B cell (primary cell): ENCODE measurements at regions not wholly inside any gene's neighbourhood (a gene's known extent, or its start where the extent isn't known, plus 50 kb on each side); places are given as distances from the start of the nearest gene placed in this dataset.

Experiments used
- ATAC-seq: fragments of 200-7000 bp; cut with Tn5 transposase; one replicate; pipeline ENCODE4 v1.10.0; 2021; ENCODE audit warnings: low read depth, mild to moderate bottlenecking, moderate number of reproducible peaks, moderate library complexity
- CTCF ChIA-PET: fragments of 350-600 bp; sonication (Branson Sonifier 250); formaldehyde crosslinking; loops from one replicate; lab custom pipeline; 2021; ENCODE audit warnings: antibody characterized with exemption, inconsistent platforms; lab: Charles Lee
- POLR2A ChIA-PET: fragments of 350-600 bp; sonication (Branson Sonifier 250); formaldehyde crosslinking; loops from one replicate; lab custom pipeline; 2021; ENCODE audit warnings: antibody characterized with exemption; lab: Charles Lee
- DNase-seq: peaks from one replicate; pipeline ENCODE4 v3.0.0; 2013
- H2AFZ ChIP-seq: 2 replicates; pipeline ENCODE4 v1.6.1; 2012; ENCODE audit warnings: mild to moderate bottlenecking, low read depth, low read length; ENCODE audit not compliant: insufficient read depth, poor library complexity, severe bottlenecking
- H3K27ac ChIP-seq, 2 donors: 1 replicate in 1 of 2; 2 replicates in 1 of 2; pipeline ENCODE4 v1.5.1; 2012 to 2013; ENCODE audit warnings: low read length in 2 of 2, mild to moderate bottlenecking in 2 of 2, moderate library complexity in 1 of 2
- H3K27me3 ChIP-seq, 4 experiments: fragments of 200-600 bp in 1 of 4; sonication (generic) in 1 of 4; replicated peaks in 1 of 4; 1 replicate in 2 of 4; 2 replicates in 2 of 4; pipeline versions ENCODE4 v1.6.1 to v1.7.0; 2013 to 2016; ENCODE audit warnings: low read length in 3 of 4, mild to moderate bottlenecking in 2 of 4, mixed read lengths in 1 of 4, moderate library complexity in 1 of 4; ENCODE audit not compliant: insufficient read depth in 4 of 4, control insufficient read depth in 3 of 4; ENCODE audit errors: control extremely low read depth in 1 of 4
- H3K36me3 ChIP-seq, 2 experiments: replicated peaks in 1 of 2; 1 replicate in 1 of 2; 2 replicates in 1 of 2; pipeline versions ENCODE4 v1.6.1 to v1.7.1; 2013; ENCODE audit warnings: low read length in 1 of 2; ENCODE audit not compliant: insufficient read depth in 2 of 2, control insufficient read depth in 1 of 2; ENCODE audit errors: control extremely low read depth in 1 of 2, extremely low read depth in 1 of 2
- H3K4me1 ChIP-seq, 2 donors: fragments of 200-600 bp in 1 of 2; sonication (generic) in 1 of 2; 1 replicate in 1 of 2; 2 replicates in 1 of 2; pipeline versions ENCODE4 v1.5.1 to v1.6.1; 2013 to 2017; ENCODE audit warnings: low read length in 2 of 2; ENCODE audit not compliant: control insufficient read depth in 2 of 2, insufficient read depth in 2 of 2
- H3K4me2 ChIP-seq: replicated peaks from 2 replicates; pipeline ENCODE3; 2012; ENCODE audit warnings: mild to moderate bottlenecking, low read depth, low read length; ENCODE audit not compliant: poor library complexity, severe bottlenecking
- H3K4me3 ChIP-seq, 5 experiments: fragments of 200-600 bp in 1 of 5; sonication (generic) in 1 of 5; 1 replicate in 3 of 5; 2 replicates in 2 of 5; pipeline versions ENCODE4 v1.5.1 to v1.7.0; 2011 to 2016; ENCODE audit warnings: low read length in 4 of 5, mild to moderate bottlenecking in 4 of 5, low read depth in 2 of 5, control low read depth in 1 of 5, moderate library complexity in 1 of 5; ENCODE audit not compliant: insufficient read depth in 1 of 5; ENCODE audit errors: control extremely low read depth in 1 of 5, extremely low read depth in 1 of 5
- H3K79me2 ChIP-seq: fragments of 200-600 bp; sonication (generic); one replicate; pipeline ENCODE4 v1.6.0; 2016; ENCODE audit warnings: low read length; ENCODE audit not compliant: control insufficient read depth, insufficient read depth
- H3K9ac ChIP-seq: fragments of 200-600 bp; sonication (generic); 2 replicates; pipeline ENCODE4 v1.6.1; 2017; ENCODE audit warnings: mild to moderate bottlenecking, low read length, moderate library complexity
- H3K9me3 ChIP-seq, 3 donors: one replicate each; pipeline versions ENCODE4 v1.6.1 to v1.7.1; 2013; ENCODE audit warnings: low read length in 2 of 3; ENCODE audit not compliant: control insufficient read depth in 2 of 3, insufficient read depth in 1 of 3; ENCODE audit errors: control extremely low read depth in 1 of 3
- H4K20me1 ChIP-seq: 2 replicates; pipeline ENCODE4 v1.6.0; 2012; ENCODE audit warnings: mild to moderate bottlenecking, low read length; ENCODE audit not compliant: insufficient read depth, control insufficient read depth, poor library complexity, severe bottlenecking
- H3K27ac Mint-ChIP-seq: one replicate; pipeline ENCODE4 v1.8.0; 2021; ENCODE audit warnings: mixed read lengths
- H3K27me3 Mint-ChIP-seq: one replicate; pipeline ENCODE4 v1.8.0; 2021; ENCODE audit warnings: mixed read lengths
- H3K4me1 Mint-ChIP-seq: one replicate; pipeline ENCODE4 v1.8.0; 2021; ENCODE audit warnings: mixed read lengths
- H3K4me3 Mint-ChIP-seq: one replicate; pipeline ENCODE4 v1.8.0; 2021; ENCODE audit warnings: mixed read lengths
- H3K9me3 Mint-ChIP-seq: one replicate; pipeline ENCODE4 v1.8.0; 2022; ENCODE audit warnings: mixed read lengths; ENCODE audit not compliant: insufficient read depth
- CTCF ChIP-seq: fragments of 200-600 bp; IDR thresholded peaks from one replicate; pipeline ENCODE4 v1.8.0; 2022; ENCODE audit warnings: antibody characterized with exemption, mild to moderate bottlenecking
- EZH2 ChIP-seq: IDR thresholded peaks from 2 replicates; pipeline ENCODE4 v1.6.1; 2012; ENCODE audit warnings: borderline replicate concordance, low read depth, mild to moderate bottlenecking, moderate library complexity, low read length; ENCODE audit not compliant: insufficient read depth, poor library complexity, severe bottlenecking
- WGBS: methylation state at CpG from one replicate; pipeline ENCODE4 v1.1.5; 2013; ENCODE audit warnings: missing lambda C conversion rate; ENCODE audit not compliant: insufficient coverage; 5-methylcytosine and 5-hydroxymethylcytosine counted together
- intact Hi-C: fragments of 100-400 bp; cut with micrococcal nuclease; formaldehyde crosslinking; loops from one replicate; pipeline ENCODE4 v1.10.0; 2022

- CTCF ChIA-PET = no interaction called here
- TF ChIP-seq CTCF = no peak
Observed at GRCh38 chr13:72530471-72530870, 197.0 kb downstream of the MZT1 start.

GRCh38 chr13:72527333-72527732 lies 200.1 kb downstream of the MZT1 start:
- Histone ChIP-seq H3K27ac (no peak overlapping the region), H3K4me3 (no peak overlapping the region), H4K20me1 (no peaks in the 10 kb centered on the region), H3K9ac (no peak overlapping the region), H3K9me3 (no peaks in the 10 kb centered on the region), H2AFZ (no peak overlapping the region), H3K27me3 (no peaks in the 10 kb centered on the region), H3K36me3 (no peaks in the 10 kb centered on the region), H3K4me1 (no peaks in the 10 kb centered on the region), H3K4me2 (no peak overlapping the region), H3K79me2 (no peaks in the 10 kb centered on the region)
- CTCF ChIA-PET = no interaction called here
- no peaks in the 10 kb centered on the region for H3K27me3 Mint-ChIP-seq
- no peak for ATAC-seq
- POLR2A ChIA-PET = no interaction called here
- no CpG with 5 or more reads among the region's 2 CpGs for WGBS
- no peaks in the 10 kb centered on the region for H3K4me1 Mint-ChIP-seq
- no peak for DNase-seq
- H3K9me3 Mint-ChIP-seq = peaks cover 3% of the 10 kb centered on the region
- no peak overlapping the region for H3K27ac Mint-ChIP-seq
- TF ChIP-seq CTCF (no peak), EZH2 (no peak)
- no peak overlapping the region for H3K4me3 Mint-ChIP-seq
- intact Hi-C loops = no loop called here

More at GRCh38 chr13:72530471-72530870, 197.0 kb downstream of the MZT1 start:
- Histone ChIP-seq H3K27ac (no peak overlapping the region), H3K4me2 (no peak overlapping the region), H3K9ac (no peak overlapping the region), H3K79me2 (no peaks in the 10 kb centered on the region), H3K4me1 (no peaks in the 10 kb centered on the region), H4K20me1 (no peaks in the 10 kb centered on the region), H3K9me3 (no peaks in the 10 kb centered on the region), H3K27me3 (no peaks in the 10 kb centered on the region), H3K4me3 (no peak overlapping the region), H2AFZ (no peak overlapping the region), H3K36me3 (no peaks in the 10 kb centered on the region)
- ATAC-seq (no peak), DNase-seq (no peak)
- POLR2A ChIA-PET = no interaction called here
- Mint-ChIP-seq H3K4me3 (no peak overlapping the region), H3K9me3 (no peaks in the 10 kb centered on the region), H3K4me1 (no peaks in the 10 kb centered on the region), H3K27ac (no peak overlapping the region), H3K27me3 (no peaks in the 10 kb centered on the region)
- intact Hi-C loops = no loop called here
- 80% methylated on average over 2 of the region's 5 CpGs for WGBS
